Neural progenitor cell (in vitro differentiated cells): ENCODE measurements at regions not wholly inside any gene's neighbourhood (a gene's known extent, or its start where the extent isn't known, plus 50 kb on each side); places are given as distances from the start of the nearest gene placed in this dataset.

Experiments
- DNase-seq: peaks from one replicate; pipeline ENCODE4 v3.0.0-alpha.2; 2016; ENCODE audit warnings: low spot score
- H2AFZ ChIP-seq: fragments of 200-600 bp; sonication (generic); replicated peaks from 2 replicates; pipeline ENCODE4 v1.6.1; 2016; ENCODE audit warnings: antibody characterized with exemption
- H3F3A ChIP-seq: fragments of 200-600 bp; sonication (generic); 2 replicates; pipeline ENCODE4 v1.6.1; 2016; ENCODE audit warnings: antibody characterized with exemption, low read depth
- H3K27ac ChIP-seq: fragments of 200-600 bp; sonication (generic); 2 replicates; pipeline ENCODE4 v1.5.1; 2016; ENCODE audit warnings: mild to moderate bottlenecking
- H3K27me3 ChIP-seq: fragments of 200-600 bp; sonication (generic); 2 replicates; pipeline ENCODE4 v1.6.1; 2016; ENCODE audit warnings: mild to moderate bottlenecking, moderate library complexity
- H3K36me3 ChIP-seq: fragments of 200-600 bp; sonication (generic); 2 replicates; pipeline ENCODE4 v1.5.1; 2016
- H3K4me1 ChIP-seq: fragments of 200-600 bp; sonication (generic); 2 replicates; pipeline ENCODE4 v1.6.1; 2016; ENCODE audit warnings: mixed run types
- H3K4me2 ChIP-seq: fragments of 200-600 bp; sonication (generic); 2 replicates; pipeline ENCODE4 v1.6.1; 2016
- H3K4me3 ChIP-seq: fragments of 200-600 bp; sonication (generic); 2 replicates; pipeline ENCODE4 v1.5.1; 2016
- H3K79me2 ChIP-seq: fragments of 200-600 bp; sonication (generic); 2 replicates; pipeline ENCODE4 v1.6.1; 2016; ENCODE audit warnings: low read depth
- H3K9ac ChIP-seq: fragments of 200-600 bp; sonication (generic); 2 replicates; pipeline ENCODE4 v1.6.1; 2016
- H3K9me3 ChIP-seq: fragments of 200-600 bp; sonication (generic); 2 replicates; pipeline ENCODE4 v1.5.1; 2016; ENCODE audit warnings: low read depth
- H4K20me1 ChIP-seq: fragments of 200-600 bp; sonication (generic); 2 replicates; pipeline ENCODE4 v1.6.1; 2016; ENCODE audit warnings: low read depth
- H3K27ac Mint-ChIP-seq: 3 replicates; pipeline ENCODE4 v1.8.0; 2021; ENCODE audit warnings: mixed read lengths
- H3K27me3 Mint-ChIP-seq: 2 replicates; pipeline ENCODE4 v1.8.0; 2022; ENCODE audit warnings: low read depth, mild to moderate bottlenecking, inconsistent platforms, moderate library complexity, mixed read lengths; ENCODE audit not compliant: insufficient read depth
- H3K36me3 Mint-ChIP-seq: 3 replicates; pipeline ENCODE4 v1.8.0; 2021; ENCODE audit warnings: mixed read lengths
- H3K4me1 Mint-ChIP-seq: 3 replicates; pipeline ENCODE4 v1.8.0; 2021; ENCODE audit warnings: mixed read lengths
- H3K4me3 Mint-ChIP-seq: 3 replicates; pipeline ENCODE4 v1.8.0; 2021; ENCODE audit warnings: mild to moderate bottlenecking, moderate library complexity, mixed read lengths
- H3K9me3 Mint-ChIP-seq: 3 replicates; pipeline ENCODE4 v1.8.0; 2020; ENCODE audit warnings: mixed read lengths
- CTCF ChIP-seq: fragments of 200-600 bp; sonication (generic); IDR thresholded peaks from 2 replicates; pipeline ENCODE4 v1.5.1; 2017; ENCODE audit warnings: antibody characterized with exemption, mild to moderate bottlenecking
- EZH2 ChIP-seq: fragments of 200-600 bp; sonication (generic); IDR thresholded peaks from 2 replicates; pipeline ENCODE4 v1.6.1; 2017; ENCODE audit warnings: antibody characterized with exemption, mild to moderate bottlenecking, moderate library complexity
- EZH2phosphoT487 ChIP-seq: fragments of 200-600 bp; sonication (generic); IDR thresholded peaks from 2 replicates; pipeline ENCODE4 v1.6.1; 2017; ENCODE audit warnings: antibody characterized with exemption

- Histone ChIP-seq H3K36me3 (no peaks in the 10 kb centered on the region), H3K4me2 (no peak overlapping the region), H3K9ac (no peak overlapping the region), H3K4me1 (peaks cover 15% of the 10 kb centered on the region), H3K27me3 (peaks cover 21% of the 10 kb centered on the region), H3K79me2 (no peaks in the 10 kb centered on the region), H4K20me1 (no peaks in the 10 kb centered on the region), H3K9me3 (no peaks in the 10 kb centered on the region), H2AFZ (no peak overlapping the region), H3K27ac (no peak overlapping the region), H3K4me3 (no peak overlapping the region), H3F3A (no peaks in the 10 kb centered on the region)
- Mint-ChIP-seq H3K27me3 (peaks cover 4% of the 10 kb centered on the region), H3K4me1 (peaks cover 19% of the 10 kb centered on the region), H3K9me3 (no peaks in the 10 kb centered on the region), H3K4me3 (no peak overlapping the region), H3K27ac (no peak overlapping the region), H3K36me3 (no peaks in the 10 kb centered on the region)
- TF ChIP-seq CTCF (no peak), EZH2phosphoT487 (no peak), EZH2 (no peak)
- DNase-seq: no peak
Observed at GRCh38 chr1:200333329-200333728, 76.5 kb downstream of the ZNF281 start.

GRCh38 chr1:200332716-200333115 lies 77.1 kb downstream of the ZNF281 start:
- TF ChIP-seq EZH2phosphoT487 (no peak), EZH2 (no peak), CTCF (no peak)

DNA sequence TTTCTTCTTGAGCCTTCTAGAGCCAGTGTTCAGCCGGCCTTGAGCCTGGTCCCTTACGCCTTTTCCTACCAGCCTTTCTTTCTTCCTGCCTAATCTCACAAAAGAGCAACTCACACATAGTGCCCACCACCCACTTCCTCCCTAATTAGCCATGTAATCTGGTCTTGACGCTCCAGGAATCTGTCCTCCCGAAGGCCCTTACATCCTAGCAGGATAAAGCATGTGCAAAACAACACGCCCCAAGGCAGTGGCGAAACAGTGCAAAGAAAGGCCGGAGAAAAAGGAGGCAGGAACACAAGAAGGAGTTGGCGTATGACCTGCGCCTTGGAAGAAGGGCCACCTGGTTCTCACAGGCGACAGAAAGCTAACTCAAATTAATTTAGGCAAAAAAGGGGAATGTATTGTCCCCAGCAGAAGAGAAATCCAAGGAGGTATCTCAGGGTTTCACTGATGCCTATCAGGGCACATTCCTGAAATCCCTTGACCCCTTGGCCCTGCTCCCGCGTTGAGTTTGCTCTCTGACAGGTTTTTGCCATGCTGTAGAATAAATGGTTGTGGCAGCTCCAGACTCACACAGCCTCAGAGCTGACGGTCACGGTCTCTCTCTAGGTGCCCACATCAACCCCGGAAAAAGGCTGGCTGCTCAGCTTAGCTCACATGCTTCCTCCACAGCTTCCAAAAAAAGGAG lies 79.0 kb downstream of the ZNF281 start:
- no peak overlapping the region for H3K27ac ChIP-seq
- Mint-ChIP-seq H3K9me3 (no peaks in the 10 kb centered on the region), H3K27me3 (peaks cover 12% of the 10 kb centered on the region), H3K4me1 (peaks cover 19% of the 10 kb centered on the region), H3K27ac (no peak overlapping the region), H3K36me3 (no peaks in the 10 kb centered on the region), H3K4me3 (no peak overlapping the region)
- H3K36me3 ChIP-seq: no peaks in the 10 kb centered on the region
- H3K79me2 ChIP-seq: no peaks in the 10 kb centered on the region
- no peak overlapping the region for H2AFZ ChIP-seq
- no peaks in the 10 kb centered on the region for H4K20me1 ChIP-seq
- H3K9me3 ChIP-seq: no peaks in the 10 kb centered on the region
- H3K4me1 ChIP-seq: peaks cover 15% of the 10 kb centered on the region
- no peak overlapping the region for H3K9ac ChIP-seq
- no peak for TF ChIP-seq CTCF
- TF ChIP-seq EZH2phosphoT487: peak; percentile 90
- no peak for TF ChIP-seq EZH2
- peak overlapping the region; percentile 21 for H3K4me2 ChIP-seq
- no peak overlapping the region for H3K4me3 ChIP-seq
- peaks cover 26% of the 10 kb centered on the region for H3K27me3 ChIP-seq
- H3F3A ChIP-seq: no peaks in the 10 kb centered on the region
- DNase-seq: peak; percentile 74

More at GRCh38 chr1:200332716-200333115, 77.1 kb downstream of the ZNF281 start:
- no peak overlapping the region for H3K4me3 ChIP-seq
- no peaks in the 10 kb centered on the region for H4K20me1 ChIP-seq
- H3K4me1 Mint-ChIP-seq: peaks cover 19% of the 10 kb centered on the region
- no peaks in the 10 kb centered on the region for H3K9me3 Mint-ChIP-seq
- no peaks in the 10 kb centered on the region for H3K79me2 ChIP-seq
- no peak overlapping the region for H3K4me3 Mint-ChIP-seq
- H3K36me3 Mint-ChIP-seq: no peaks in the 10 kb centered on the region
- H3K27ac Mint-ChIP-seq: no peak overlapping the region
- H3K9me3 ChIP-seq: no peaks in the 10 kb centered on the region
- H3K27me3 ChIP-seq: peaks cover 26% of the 10 kb centered on the region
- H3K4me2 ChIP-seq: no peak overlapping the region
- H3K36me3 ChIP-seq: no peaks in the 10 kb centered on the region
- peaks cover 15% of the 10 kb centered on the region for H3K4me1 ChIP-seq
- no peak overlapping the region for H3K9ac ChIP-seq
- DNase-seq: no peak
- H2AFZ ChIP-seq: no peak overlapping the region
- no peaks in the 10 kb centered on the region for H3F3A ChIP-seq
- no peak overlapping the region for H3K27ac ChIP-seq
- H3K27me3 Mint-ChIP-seq: peaks cover 5% of the 10 kb centered on the region
